ENCODE measurements at regions not wholly inside any gene's neighbourhood (a gene's known extent, or its start where the extent isn't known, plus 50 kb on each side); places are given as distances from the start of the nearest gene placed in this dataset.
"Not testable (repeated sequence)": the region's sequence is repeated elsewhere in the genome, so short reads cannot be mapped to it uniquely, and the experiment has no call there.

DNA sequence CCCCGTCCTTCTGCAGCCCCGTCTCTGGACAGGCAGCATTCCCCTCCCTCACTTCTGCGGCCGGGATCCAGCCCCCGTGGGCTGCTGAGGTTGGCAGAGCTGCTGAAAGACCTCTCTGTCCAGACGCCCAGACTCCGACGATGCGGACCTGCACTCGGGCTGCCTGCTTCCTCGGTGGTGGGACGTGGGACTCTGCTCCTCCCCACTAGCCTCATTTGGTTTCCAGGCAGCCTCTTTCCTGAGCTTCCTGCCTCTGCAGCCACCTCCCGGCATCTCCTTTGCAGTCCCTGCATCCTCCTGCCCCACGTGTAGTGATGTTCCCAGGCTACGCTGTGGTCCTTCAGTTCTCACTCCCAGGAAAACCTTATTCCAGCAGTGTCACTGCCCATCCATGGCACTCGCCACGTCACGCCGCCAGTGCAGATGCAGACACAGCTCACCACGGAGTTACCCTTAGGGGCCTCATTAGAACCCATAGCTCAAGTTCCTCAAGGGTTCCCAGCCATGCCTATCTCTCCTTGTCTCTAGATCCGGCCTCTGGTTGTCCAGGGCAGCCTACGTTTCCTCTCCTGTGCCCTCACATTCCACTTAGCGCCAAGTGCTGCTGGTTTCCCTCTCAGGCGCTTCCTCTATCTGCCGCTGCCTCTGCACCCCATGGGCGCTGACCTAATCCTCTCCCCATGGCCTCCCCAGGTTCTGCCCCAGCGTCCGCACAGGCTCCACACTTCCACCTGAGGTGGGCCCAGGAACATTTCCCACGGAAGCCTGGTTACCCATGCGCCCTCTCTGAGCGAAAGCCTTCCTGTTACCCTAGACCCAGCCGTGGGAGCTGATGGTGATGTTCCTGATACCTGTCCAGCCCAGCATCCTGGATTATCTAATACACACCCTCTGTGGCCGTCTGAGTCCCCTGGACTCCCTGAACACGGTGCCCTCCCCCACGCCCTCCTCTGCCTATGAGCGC lies 318.3 kb upstream of the MYT1L start:
- ATAC-seq (ENCODE audit: poor library complexity) (no peak), DNase-seq (no peak)
- intact Hi-C loops (cut with DNase I) = no loop called here

DNA sequence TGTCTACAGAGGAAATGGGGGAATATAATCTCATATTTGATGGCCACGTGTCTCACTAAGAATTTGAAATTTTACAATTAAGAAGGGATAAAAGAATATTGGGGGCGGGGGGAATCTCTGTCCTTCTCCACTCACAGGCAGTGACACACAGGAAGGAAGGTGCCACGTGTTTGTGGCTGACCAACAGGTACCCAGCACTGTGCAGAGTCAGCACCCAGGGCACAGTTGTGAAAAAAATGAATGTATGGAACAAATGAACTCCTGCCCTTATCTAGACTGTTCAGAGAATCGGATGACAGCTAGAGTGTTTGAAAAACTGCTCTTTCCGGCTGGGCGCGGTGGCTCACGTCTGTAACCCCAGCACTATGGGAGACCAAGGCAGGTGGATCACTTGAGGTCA lies 317.0 kb upstream of the MYT1L start:
- ATAC-seq (ENCODE audit: poor library complexity) = no peak

DNA sequence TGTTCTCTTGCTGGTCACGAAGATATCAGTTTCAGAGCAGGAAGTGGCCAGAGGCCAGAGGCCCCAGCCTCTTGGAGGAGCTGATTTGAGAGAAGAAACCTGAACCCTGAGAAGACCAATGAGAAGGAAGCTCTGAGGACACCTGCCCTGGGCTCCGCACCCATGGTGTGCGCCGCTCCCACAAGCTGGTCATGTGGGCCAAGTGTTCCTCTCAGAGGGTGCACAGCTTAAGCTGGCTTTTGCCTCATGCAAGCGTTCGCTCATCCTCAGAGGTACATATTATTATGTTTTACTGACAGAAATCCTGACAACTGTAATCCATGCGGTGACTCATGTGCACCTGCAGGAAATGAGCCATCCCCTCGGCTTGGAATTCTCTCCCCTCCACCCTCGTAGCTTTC lies 316.1 kb upstream of the MYT1L start:
- DNase-seq (no peak), ATAC-seq (ENCODE audit: poor library complexity) (no peak)
- intact Hi-C loops (cut with DNase I) = no loop called here

More for the DNA sequence above, 317.0 kb upstream of the MYT1L start:
- no peak for DNase-seq
- intact Hi-C loops (cut with DNase I) = no loop called here

DNA sequence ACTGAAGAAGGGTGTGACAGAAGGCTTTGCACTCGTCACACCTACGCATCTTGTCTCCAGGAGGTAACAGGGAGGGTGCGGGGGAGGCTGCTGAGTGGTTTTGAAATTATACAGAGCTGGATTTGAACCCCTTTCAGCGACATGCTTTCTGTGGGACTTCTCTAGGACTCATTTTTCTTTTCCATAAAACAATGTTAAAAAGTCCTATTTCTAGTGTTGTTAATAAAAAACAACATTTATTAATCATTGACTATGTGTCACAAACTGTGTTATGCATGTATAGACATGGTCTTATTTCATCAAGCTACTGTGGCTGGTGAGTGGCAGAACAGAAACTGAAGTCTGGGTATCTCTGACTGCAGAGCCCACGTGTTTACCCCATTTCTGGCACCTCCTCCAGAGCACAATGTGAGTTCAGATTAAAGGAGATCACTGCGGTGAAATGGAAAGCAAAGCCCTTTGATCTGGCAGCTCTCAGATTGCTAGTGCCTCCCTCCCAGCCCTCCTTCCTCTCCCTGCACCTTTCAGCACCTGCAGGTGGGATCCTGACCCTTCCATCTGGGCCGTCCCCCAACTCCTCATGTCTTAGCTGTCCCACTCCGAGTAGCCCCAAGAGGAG lies 315.5 kb upstream of the MYT1L start:
- intact Hi-C loops (cut with DNase I) = no loop called here
- ATAC-seq (ENCODE audit: poor library complexity) (peak; percentile 62), DNase-seq (no peak)

DNA sequence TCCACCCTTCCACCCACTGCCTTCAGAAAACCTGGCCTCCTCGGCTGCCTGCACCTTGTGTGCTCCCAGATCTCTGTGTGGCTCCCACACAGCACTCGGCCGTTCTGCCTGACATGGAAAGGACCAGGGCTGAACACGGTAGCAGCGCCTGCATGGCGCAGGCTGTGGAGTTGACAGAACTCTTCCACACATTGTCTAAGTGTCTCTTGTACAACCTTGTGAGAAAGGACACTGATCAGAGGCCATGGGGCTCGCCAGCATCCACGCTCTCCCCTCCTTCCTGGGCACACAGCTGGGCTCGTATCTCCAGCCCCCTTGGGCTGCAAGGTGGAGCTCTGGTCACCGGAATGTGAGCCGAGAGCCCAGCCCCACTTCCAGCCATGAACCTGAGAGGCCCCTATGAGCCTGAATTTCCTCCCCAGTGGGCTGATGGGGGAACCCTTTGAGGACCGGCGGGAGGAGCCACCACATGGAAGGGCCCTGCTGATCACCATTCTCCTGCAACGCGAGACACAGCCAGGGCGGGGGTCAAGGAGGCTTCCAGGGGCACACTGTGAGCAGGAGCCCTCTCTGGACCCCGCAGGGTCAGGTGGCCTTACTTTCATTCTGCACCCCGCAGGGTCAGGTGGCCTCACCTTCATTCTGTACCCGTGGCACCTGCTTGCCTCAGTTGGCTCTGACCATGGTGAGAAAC lies 314.2 kb upstream of the MYT1L start:
- DNase-seq (no peak), ATAC-seq (ENCODE audit: poor library complexity) (no peak)
- intact Hi-C loops (cut with DNase I) = no loop called here

DNA sequence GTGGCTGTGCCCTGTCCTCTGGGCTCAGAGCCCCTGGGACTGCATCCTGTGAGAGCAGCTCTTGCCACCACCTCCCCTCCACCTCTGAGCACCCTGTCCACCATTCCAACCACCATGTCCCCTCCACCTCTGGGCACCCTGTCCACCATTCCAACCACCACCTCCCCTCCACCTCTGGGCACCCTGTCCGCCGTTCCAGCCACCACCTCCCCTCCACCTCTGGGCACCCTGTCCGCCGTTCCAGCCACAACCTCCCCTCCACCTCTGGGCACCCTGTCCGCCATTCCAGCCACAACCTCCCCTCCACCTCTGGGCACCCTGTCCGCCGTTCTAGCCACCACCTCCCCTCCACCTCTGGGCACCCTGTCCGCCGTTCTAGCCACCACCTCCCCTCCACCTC lies 313.7 kb upstream of the MYT1L start:
- intact Hi-C loops (cut with DNase I); ATAC-seq (ENCODE audit: poor library complexity); DNase-seq: not testable (repeated sequence)

DNA sequence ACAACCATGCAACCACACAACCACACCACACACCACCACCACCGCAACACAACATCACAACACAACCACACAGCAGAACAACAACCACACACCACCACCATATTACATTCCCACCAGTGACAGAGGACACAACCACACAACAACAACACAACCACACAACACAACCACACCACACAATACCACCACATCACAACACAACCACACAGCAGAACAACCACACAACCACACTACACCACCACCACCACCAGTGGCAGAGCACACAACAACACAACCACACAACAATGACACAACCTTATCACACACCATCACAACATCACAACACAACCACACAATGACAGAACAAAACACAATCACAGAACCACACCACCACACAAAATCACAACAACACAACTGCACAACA lies 313.0 kb upstream of the MYT1L start:
- intact Hi-C loops (cut with DNase I) = no loop called here
- no peak for ATAC-seq (ENCODE audit: poor library complexity)
- no peak for DNase-seq

DNA sequence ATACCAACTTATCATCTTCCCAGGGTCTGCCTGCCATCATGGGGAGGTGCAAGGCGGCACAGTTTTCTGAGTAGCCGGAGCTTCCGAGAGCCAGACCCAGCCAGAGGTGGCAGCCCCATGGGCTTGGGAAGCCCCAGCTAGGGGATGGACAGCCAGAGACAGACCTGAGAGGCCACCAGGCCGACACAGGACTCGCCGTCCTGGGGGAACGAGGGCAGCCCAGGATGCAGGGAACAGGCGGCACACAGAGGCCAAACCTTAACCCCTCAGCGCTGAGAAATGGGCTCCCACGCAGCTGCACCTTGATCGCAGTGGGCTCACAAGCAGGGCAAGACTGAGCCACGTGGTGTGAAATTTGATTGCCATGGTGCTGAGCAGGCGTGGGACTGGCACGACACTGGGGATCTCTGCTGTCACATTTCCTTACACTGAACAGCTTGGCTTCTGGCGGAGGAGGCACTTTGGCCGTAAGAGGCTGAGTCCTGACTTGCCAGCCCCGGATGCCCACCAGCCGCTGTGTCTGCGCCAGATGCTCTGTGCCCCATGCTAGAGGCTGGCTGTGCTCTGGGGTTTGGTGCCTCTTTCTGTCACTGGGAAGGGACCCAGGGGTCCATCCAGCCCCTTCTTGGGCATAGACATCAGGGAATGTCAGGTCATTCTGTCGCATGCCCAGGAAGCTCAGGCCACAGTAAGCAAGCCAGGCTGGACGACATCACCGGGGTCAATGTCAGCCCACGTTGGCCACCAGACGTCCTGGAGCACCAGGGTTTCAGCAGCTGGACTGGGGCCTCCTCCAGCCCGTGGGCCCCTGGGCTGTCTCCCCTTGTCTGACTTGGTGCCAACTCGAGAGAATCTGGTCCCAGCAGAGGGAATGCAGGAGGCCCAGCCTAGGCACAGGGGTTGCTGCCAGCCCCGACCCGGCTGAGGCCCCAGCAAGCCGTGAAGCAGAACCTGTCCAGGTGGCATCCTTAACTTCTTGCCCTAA lies 312.1 kb upstream of the MYT1L start:
- ATAC-seq (ENCODE audit: poor library complexity) (no peak), DNase-seq (no peak)
- intact Hi-C loops (cut with DNase I) = no loop called here

DNA sequence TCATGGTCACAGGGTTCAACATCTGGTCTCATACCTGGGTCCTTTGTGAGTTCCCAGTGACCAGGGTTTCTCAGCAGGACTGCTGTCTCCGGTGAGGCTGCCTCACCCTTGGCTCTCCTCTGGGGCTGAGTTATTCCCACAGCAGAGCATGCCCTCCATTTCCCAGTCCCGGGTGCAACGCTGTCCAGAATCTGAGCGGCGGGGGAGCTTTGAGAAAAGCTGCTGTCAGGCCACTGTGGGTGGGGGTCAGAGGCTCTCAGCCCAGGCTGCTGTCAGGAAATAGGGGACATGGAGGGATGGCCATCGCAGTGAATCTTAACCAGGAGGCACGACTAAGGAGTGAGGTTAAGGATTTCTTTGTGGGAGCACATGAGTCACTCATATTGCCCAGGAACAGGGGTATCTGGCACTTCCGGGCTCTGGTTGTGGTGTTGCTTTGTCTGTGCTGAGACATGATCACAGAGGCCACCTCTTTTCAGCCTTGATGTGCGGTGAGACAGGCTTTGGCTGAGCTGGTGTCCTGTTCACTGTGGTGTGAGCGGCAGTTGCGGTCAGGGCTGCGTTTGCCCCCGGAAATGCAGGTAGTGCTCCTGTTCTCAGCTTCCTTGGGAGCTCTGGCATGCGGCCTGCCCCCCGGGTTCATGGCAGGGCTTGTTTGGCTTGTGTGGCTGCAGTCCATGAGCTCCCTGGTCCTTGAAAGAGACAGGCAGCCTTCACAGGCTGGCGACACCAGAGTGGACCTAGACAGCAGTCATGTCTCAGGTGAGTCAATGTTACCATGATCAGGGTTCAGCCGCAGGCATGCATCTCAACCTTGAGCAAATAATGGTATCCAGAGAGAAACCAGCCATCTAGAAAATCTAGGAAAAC lies 310.7 kb upstream of the MYT1L start:
- ATAC-seq (ENCODE audit: poor library complexity) (no peak), DNase-seq (no peak)
- intact Hi-C loops (cut with DNase I) = no loop called here

DNA sequence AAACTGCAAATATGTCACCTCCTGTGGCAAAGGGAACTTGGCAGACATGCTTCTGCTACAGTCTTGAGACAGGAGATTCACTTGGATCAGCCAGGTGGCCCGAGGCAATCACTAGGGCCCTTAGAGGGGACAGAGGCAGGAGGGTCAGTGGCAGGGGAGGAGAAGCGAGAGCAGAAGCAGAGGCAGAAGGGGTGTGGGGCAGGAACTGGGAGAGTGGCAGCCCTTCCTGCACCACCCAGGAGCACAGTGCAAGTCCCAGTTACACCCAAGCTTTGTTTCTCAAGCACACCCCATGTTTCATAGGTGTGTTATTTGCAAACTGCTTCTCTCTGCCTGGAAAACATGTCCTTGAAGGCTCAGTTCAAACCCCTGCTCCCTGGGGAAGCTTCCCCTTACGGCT lies 309.7 kb upstream of the MYT1L start:
- intact Hi-C loops (cut with DNase I) = no loop called here
- ATAC-seq (ENCODE audit: poor library complexity) (no peak), DNase-seq (no peak)

DNA sequence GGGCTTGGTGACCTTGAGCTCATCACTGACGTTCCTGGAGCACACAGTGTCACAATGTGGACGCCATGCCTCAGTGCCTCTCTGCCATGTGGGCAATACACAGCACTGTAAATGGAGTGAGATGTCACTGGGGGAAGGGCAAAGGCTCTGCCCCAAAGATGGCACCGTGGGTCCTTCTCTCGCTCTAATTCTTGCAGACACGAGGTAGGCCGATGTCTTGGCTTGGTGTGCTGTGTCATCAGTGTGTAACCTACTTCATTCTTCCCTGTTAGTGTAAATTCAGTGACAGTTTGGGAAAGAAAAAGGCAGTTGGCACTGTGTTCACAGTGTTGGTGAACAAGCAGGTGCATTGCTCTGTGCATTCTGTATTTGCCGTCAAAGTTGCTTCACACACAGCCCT lies 309.3 kb upstream of the MYT1L start:
- intact Hi-C loops (cut with DNase I) = no loop called here
- DNase-seq = no peak
- ATAC-seq (ENCODE audit: poor library complexity) = no peak

DNA sequence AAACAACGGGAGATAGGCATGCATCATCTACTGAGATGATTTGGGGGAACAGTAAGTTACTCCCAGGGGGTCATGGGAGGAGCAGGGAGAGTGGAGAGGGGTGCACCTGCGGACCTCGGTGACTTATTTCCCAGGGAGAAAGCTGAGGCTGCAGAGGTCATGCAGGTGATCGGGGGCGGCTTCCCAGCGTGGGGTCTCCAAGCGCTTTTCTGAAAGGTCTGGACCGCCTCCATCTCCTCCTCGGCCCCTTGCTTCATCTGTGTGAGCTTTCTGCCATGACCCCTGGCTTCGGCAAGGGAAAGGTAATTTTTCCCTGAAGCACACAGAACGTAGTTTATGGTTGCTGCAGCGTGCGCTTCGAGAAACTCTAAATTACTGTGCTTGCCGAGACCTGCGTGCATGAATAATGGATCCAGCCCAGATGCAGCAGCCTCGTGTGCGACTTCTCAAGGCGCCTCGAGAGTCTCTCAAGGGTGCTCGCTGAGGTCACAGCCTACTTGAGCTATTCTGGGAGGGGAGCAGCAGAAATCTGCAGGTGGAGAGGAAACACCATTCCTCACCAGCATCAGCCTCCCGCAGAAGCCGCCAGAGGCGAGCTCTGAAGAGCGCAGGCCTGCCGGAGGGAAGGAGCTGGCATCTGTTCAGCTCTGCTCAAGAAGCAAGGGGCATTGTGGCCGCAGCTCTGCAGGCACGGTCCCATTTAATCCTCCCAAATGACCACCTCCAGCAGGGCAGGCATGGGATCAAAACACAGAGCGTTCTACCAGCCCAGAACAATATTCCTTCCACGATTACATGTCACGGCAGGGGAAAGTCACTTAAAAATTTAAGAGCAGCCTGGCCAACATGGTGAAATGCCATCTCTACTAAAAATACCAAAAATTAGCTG lies 308.4 kb upstream of the MYT1L start:
- no peak for DNase-seq
- intact Hi-C loops (cut with DNase I) = no loop called here
- ATAC-seq (ENCODE audit: poor library complexity) = no peak

DNA sequence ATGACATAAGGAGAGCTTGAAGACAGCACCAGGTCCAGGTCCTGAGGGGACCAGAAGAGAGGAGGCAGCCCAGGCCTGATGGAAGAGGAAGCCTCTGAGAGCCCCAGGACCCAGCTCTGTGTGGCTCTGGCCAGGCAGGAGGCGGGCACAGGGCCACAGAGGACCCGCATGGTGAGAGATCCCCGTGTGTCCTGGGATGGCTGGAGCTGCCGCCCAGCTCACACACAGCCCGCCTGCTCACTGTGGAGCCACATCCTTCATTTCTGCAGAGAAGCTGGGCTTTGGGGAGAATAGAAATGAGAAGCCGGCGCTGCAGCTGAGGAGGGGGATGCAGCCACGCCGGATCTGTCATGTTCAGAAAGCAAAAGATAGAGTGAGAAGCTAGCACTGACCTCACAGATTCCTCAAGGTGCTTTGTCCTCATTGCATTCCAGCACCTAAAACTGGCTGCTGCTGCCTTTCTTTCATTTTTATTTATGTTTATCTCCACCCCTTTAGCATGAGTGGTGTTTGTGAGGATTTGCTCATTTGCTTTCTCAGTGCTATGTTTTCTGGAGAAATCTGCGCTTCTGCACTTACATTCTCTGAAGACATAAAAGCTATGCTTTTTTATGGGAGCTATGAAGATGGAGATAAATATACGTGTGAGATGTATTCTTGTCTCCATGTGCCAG lies 307.6 kb upstream of the MYT1L start:
- ATAC-seq (ENCODE audit: poor library complexity) = no peak
- DNase-seq = no peak
- intact Hi-C loops (cut with DNase I) = no loop called here

DNA sequence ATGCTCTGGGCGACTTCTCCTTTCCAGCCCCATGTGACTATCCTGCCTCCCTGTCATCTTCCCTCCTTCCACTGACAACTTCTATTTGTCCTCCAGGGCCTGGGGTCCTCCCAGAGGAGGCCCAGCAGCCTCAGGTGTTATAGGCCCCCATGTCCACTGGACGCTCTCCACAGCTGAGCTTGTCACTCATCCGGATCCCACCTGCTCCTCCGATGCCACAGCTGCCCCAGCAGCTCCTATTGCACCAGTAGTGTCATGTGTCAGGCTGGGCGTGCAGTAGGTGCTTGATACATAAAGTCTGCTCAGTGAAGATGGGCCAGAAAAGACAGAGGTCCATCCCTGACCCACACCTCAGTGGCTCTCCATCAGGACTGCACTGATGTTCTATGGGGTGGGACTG lies 305.7 kb upstream of the MYT1L start:
- DNase-seq (no peak), ATAC-seq (ENCODE audit: poor library complexity) (no peak)
- intact Hi-C loops (cut with DNase I) = no loop called here

DNA sequence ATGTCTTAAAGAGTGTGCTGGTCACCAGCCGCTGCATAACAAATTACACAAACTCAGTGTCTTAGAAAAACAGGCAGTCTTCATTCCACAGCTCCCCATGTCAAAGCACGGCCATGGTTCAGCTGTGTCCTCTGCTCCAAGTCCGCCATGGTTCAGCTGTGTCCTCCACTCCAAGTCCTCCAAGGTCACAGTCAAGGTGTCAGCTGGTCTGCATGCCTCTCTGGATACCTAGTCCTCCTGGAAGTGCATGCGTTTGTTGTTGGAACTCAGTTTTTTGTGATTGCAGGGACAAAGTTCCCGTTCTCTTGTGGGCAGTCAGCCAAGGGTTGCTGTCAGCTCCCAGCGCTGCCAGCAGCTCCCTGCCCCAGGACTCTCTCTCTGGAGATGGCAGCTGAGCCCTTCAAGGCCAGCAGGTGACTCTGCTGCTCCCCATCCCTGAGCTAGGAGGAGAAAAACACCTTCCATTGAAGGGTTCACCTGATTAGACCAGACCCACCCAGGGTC lies 304.0 kb upstream of the MYT1L start:
- no peak for DNase-seq
- ATAC-seq (ENCODE audit: poor library complexity) = no peak
- intact Hi-C loops (cut with DNase I) = no loop called here

DNA sequence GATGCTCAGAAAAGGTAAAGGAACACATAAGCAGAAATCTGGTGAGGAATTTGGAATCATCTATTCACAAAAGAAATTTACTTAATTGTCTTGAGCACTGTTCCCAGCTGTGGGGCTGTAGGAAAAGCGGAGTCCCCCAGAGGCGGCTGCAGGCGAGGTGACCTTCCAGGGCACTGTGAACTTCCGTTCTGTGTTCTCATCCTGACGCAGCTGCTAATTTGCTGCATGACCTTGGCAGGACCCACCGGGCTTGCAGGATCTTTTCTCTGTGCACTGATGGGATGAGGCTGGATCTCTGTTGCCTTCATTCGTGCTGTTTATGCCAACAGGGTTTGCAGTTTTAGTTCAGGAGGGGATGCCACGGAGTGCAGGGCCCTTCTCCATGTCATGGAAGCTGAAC lies 301.9 kb upstream of the MYT1L start:
- intact Hi-C loops (cut with DNase I) = no loop called here
- ATAC-seq (ENCODE audit: poor library complexity) (no peak), DNase-seq (no peak)
